CD14-positive monocyte (primary cell): ENCODE measurements at regions not wholly inside any gene's neighbourhood (a gene's known extent, or its start where the extent isn't known, plus 50 kb on each side); places are given as distances from the start of the nearest gene placed in this dataset.

Source experiments
- DNase-seq, 3 donors: peaks; one replicate each; pipeline ENCODE4 v3.0.0-alpha.2; 2011 to 2022
- H2AFZ ChIP-seq: 2 replicates; pipeline ENCODE4 v1.6.0; 2012; ENCODE audit warnings: mild to moderate bottlenecking, low read depth, low read length, inconsistent platforms; ENCODE audit not compliant: insufficient read depth, poor library complexity, severe bottlenecking
- H3K27ac ChIP-seq, 2 donors: 1 replicate in 1 of 2; 2 replicates in 1 of 2; pipeline ENCODE4 v1.5.1; 2012 to 2013; ENCODE audit warnings: low read length in 2 of 2, control low read depth in 1 of 2, inconsistent platforms in 1 of 2, low read depth in 1 of 2, mild to moderate bottlenecking in 1 of 2
- H3K27me3 ChIP-seq, 2 donors: one replicate each; pipeline versions ENCODE4 v1.6.0 to v1.6.1; 2011 to 2013; ENCODE audit warnings: low read length in 2 of 2; ENCODE audit not compliant: control insufficient read depth in 2 of 2, insufficient read depth in 2 of 2
- H3K36me3 ChIP-seq, 2 donors: replicated peaks in 1 of 2; 1 replicate in 1 of 2; 2 replicates in 1 of 2; pipeline versions ENCODE4 v1.5.1 to v1.6.1; 2012 to 2013; ENCODE audit warnings: low read length in 2 of 2, control low read depth in 1 of 2, inconsistent platforms in 1 of 2, mild to moderate bottlenecking in 1 of 2; ENCODE audit not compliant: insufficient read depth in 2 of 2, control insufficient read depth in 1 of 2
- H3K4me1 ChIP-seq, 2 donors: 1 replicate in 1 of 2; 2 replicates in 1 of 2; pipeline versions ENCODE4 v1.5.1 to v1.6.1; 2012 to 2013; ENCODE audit warnings: low read length in 2 of 2, control low read depth in 1 of 2, inconsistent platforms in 1 of 2, mild to moderate bottlenecking in 1 of 2, moderate library complexity in 1 of 2; ENCODE audit not compliant: insufficient read depth in 2 of 2, control insufficient read depth in 1 of 2
- H3K4me2 ChIP-seq: replicated peaks from 2 replicates; pipeline ENCODE3; 2012; ENCODE audit warnings: low read length, moderate library complexity, mild to moderate bottlenecking; ENCODE audit not compliant: poor library complexity, severe bottlenecking; ENCODE audit errors: extremely low read depth
- H3K4me3 ChIP-seq, 3 experiments: fragments of 200-600 bp in 1 of 3; sonication (generic) in 1 of 3; replicated peaks in 1 of 3; 1 replicate in 2 of 3; 2 replicates in 1 of 3; pipeline ENCODE4 v1.5.1; 2011 to 2013; ENCODE audit warnings: low read length in 3 of 3, mild to moderate bottlenecking in 3 of 3, control low read depth in 2 of 3, low read depth in 2 of 3, inconsistent platforms in 1 of 3, moderate library complexity in 1 of 3
- H3K79me2 ChIP-seq: 2 replicates; pipeline ENCODE4 v1.6.0; 2012; ENCODE audit warnings: mild to moderate bottlenecking, control low read depth, inconsistent platforms, low read length, moderate library complexity; ENCODE audit not compliant: insufficient read depth
- H3K9ac ChIP-seq: 2 replicates; pipeline ENCODE4 v1.6.0; 2017; ENCODE audit warnings: low read length, mild to moderate bottlenecking; ENCODE audit not compliant: insufficient read depth, poor library complexity, severe bottlenecking
- H3K9me3 ChIP-seq, 2 donors: replicated peaks in 1 of 2; 1 replicate in 1 of 2; 2 replicates in 1 of 2; pipeline versions ENCODE4 v1.5.1 to v1.6.1; 2012 to 2013; ENCODE audit warnings: low read length in 2 of 2, control low read depth in 1 of 2; ENCODE audit not compliant: control insufficient read depth in 1 of 2, insufficient read depth in 1 of 2
- H4K20me1 ChIP-seq: 2 replicates; pipeline ENCODE4 v1.6.0; 2012; ENCODE audit warnings: mild to moderate bottlenecking, low read length, control low read depth, moderate library complexity; ENCODE audit not compliant: insufficient read depth
- H3K27ac Mint-ChIP-seq, 7 donors: one replicate each; pipeline ENCODE4 v1.8.0; 2020; ENCODE audit warnings: mild to moderate bottlenecking in 7 of 7, mixed read lengths in 7 of 7, moderate library complexity in 6 of 7, inconsistent platforms in 2 of 7
- H3K27me3 Mint-ChIP-seq, 3 donors: one replicate each; pipeline ENCODE4 v1.8.0; 2021 to 2022; ENCODE audit warnings: low read depth in 3 of 3, mild to moderate bottlenecking in 3 of 3, mixed read lengths in 3 of 3, moderate library complexity in 3 of 3, inconsistent platforms in 1 of 3
- H3K36me3 Mint-ChIP-seq, 2 donors: one replicate each; pipeline ENCODE4 v1.8.0; 2020; ENCODE audit warnings: mixed read lengths in 2 of 2, inconsistent platforms in 1 of 2, mild to moderate bottlenecking in 1 of 2
- H3K4me1 Mint-ChIP-seq: one replicate; pipeline ENCODE4 v1.8.0; 2020; ENCODE audit warnings: mild to moderate bottlenecking, mixed read lengths
- H3K4me3 Mint-ChIP-seq, 2 donors: one replicate each; pipeline ENCODE4 v1.8.0; 2020; ENCODE audit warnings: mild to moderate bottlenecking in 2 of 2, mixed read lengths in 2 of 2, moderate library complexity in 1 of 2
- H3K9me3 Mint-ChIP-seq, 7 donors: one replicate each; pipeline ENCODE4 v1.8.0; 2020 to 2022; ENCODE audit warnings: mixed read lengths in 7 of 7, mild to moderate bottlenecking in 6 of 7, moderate library complexity in 6 of 7, inconsistent platforms in 2 of 7
- WGBS: methylation state at CpG from one replicate; pipeline ENCODE4 v1.1.5; 2013; ENCODE audit warnings: missing lambda C conversion rate; ENCODE audit not compliant: insufficient coverage; 5-methylcytosine and 5-hydroxymethylcytosine counted together
- intact Hi-C, 2 donors: fragments of 100-400 bp; cut with micrococcal nuclease; formaldehyde crosslinking; loops; one replicate each; pipeline versions ENCODE4 v1.15.0 to v1.15.1; 2023
- TF ChIP-seq, protein P1 (sequence below): fragments of 200-600 bp; IDR thresholded peaks from one replicate; pipeline ENCODE4 v1.8.0; 2022; ENCODE audit warnings: antibody characterized with exemption, mild to moderate bottlenecking

DNA sequence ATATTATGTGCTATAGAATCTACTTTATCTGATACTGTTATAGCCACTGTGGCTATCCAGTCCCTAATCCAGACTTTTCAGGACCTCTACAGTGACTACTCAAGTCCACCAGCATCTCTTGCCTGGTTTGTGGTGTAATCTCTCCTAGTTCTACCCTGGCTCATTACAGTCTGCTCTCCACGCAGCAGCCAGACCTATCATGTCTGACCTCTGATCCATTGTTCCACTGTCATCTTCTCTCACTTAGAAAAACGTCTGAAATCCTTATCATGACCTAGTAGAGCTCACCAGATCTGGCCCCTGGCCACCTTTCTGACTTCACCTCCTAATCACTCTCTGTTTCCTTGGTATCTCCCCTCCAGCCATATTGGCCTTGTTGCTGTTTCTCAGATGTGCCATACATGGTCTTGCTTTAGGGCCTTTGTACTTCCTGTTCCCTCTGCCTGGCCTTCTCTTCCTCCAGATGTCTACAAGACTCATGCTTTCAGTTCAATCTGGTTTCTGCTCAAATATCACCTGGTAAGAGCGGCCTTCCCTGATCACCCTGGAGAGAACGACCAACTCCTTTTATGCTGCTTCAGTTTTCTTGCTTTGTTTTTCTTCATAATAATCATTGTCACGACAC lies 475.5 kb downstream of the AACS start:
- no peak overlapping the region for H3K9ac ChIP-seq
- H3K27ac ChIP-seq, result no peak overlapping the region
- no peak overlapping the region for H3K4me3 ChIP-seq
- no peaks in the 10 kb centered on the region for H3K36me3 ChIP-seq
- no peak for DNase-seq
- 65% methylated on average over 4 of the region's 5 CpGs for WGBS
- H3K9me3 Mint-ChIP-seq, result peaks cover 0 to 4% (median 0%) of the 10 kb centered on the region in 7 donors
- H4K20me1 ChIP-seq, result no peaks in the 10 kb centered on the region
- H3K27me3 ChIP-seq, result no peaks in the 10 kb centered on the region
- no peaks in the 10 kb centered on the region for H3K79me2 ChIP-seq
- no peaks in the 10 kb centered on the region for H3K4me1 Mint-ChIP-seq
- no peak overlapping the region for H3K4me2 ChIP-seq
- H3K4me3 Mint-ChIP-seq, result no peak overlapping the region
- intact Hi-C loops, result no loop called here
- H3K27ac Mint-ChIP-seq, result no peak overlapping the region
- H3K27me3 Mint-ChIP-seq, result peaks cover 0 to 1% (median 0%) of the 10 kb centered on the region in 3 donors
- TF ChIP-seq, protein P1, sequence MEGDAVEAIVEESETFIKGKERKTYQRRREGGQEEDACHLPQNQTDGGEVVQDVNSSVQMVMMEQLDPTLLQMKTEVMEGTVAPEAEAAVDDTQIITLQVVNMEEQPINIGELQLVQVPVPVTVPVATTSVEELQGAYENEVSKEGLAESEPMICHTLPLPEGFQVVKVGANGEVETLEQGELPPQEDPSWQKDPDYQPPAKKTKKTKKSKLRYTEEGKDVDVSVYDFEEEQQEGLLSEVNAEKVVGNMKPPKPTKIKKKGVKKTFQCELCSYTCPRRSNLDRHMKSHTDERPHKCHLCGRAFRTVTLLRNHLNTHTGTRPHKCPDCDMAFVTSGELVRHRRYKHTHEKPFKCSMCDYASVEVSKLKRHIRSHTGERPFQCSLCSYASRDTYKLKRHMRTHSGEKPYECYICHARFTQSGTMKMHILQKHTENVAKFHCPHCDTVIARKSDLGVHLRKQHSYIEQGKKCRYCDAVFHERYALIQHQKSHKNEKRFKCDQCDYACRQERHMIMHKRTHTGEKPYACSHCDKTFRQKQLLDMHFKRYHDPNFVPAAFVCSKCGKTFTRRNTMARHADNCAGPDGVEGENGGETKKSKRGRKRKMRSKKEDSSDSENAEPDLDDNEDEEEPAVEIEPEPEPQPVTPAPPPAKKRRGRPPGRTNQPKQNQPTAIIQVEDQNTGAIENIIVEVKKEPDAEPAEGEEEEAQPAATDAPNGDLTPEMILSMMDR, result no peak
- H3K9me3 ChIP-seq, result no peaks in the 10 kb centered on the region
- H3K4me1 ChIP-seq, result no peaks in the 10 kb centered on the region
- H2AFZ ChIP-seq, result no peak overlapping the region
- H3K36me3 Mint-ChIP-seq, result no peaks in the 10 kb centered on the region

DNA sequence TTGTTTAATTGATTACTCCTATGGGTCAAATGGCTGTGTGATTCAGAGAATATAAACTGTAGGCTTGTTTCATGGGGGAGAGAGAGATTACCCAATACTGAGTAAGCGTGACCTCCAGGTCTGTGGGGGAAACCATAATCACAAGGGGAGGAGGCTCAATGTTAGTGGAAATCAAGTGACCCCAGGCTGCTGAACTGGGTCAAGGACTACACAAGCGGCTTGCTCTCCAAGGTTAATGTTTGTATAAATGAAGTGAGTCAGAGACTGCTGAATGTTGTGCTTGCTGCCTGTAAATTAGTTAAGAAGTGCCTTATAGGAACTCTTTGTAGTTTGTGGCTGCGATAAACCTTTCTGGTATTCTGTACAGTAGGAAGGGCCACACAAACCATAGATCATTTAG lies 479.7 kb downstream of the AACS start:
- Histone ChIP-seq H3K4me2 (no peak overlapping the region), H4K20me1 (no peaks in the 10 kb centered on the region), H3K27ac (no peak overlapping the region), H3K79me2 (no peaks in the 10 kb centered on the region), H3K9me3 (no peaks in the 10 kb centered on the region), H3K36me3 (no peaks in the 10 kb centered on the region), H3K4me3 (no peak overlapping the region), H3K9ac (no peak overlapping the region), H3K27me3 (no peaks in the 10 kb centered on the region), H3K4me1 (no peaks in the 10 kb centered on the region), H2AFZ (no peak overlapping the region)
- Mint-ChIP-seq H3K4me1 (no peaks in the 10 kb centered on the region), H3K27ac (no peak overlapping the region), H3K27me3 (peaks cover 0 to 2% (median 1%) of the 10 kb centered on the region in 3 donors), H3K4me3 (no peak overlapping the region), H3K9me3 (peaks cover 0 to 4% (median 3%) of the 10 kb centered on the region in 7 donors), H3K36me3 (no peaks in the 10 kb centered on the region)
- TF ChIP-seq, protein P1, result no peak
- DNase-seq, result no peak
- WGBS, result 94% methylated on average over 2 of the region's 3 CpGs
- intact Hi-C loops, result no loop called here
